ENCODE measurements at regions not wholly inside any gene's neighbourhood (a gene's known extent, or its start where the extent isn't known, plus 50 kb on each side); places are given as distances from the start of the nearest gene placed in this dataset.

- Histone ChIP-seq H3K36me3 (ENCODE audit: control insufficient read depth, insufficient read depth, low read length) (no peaks in the 10 kb centered on the region), H3K4me3 (ENCODE audit: low read depth, low read length) (no peak overlapping the region), H3K27me3 (ENCODE audit: control insufficient read depth, insufficient read depth, low read length) (no peaks in the 10 kb centered on the region)
- POLR2A ChIA-PET, result no interaction called here
- no peak for DNase-seq (ENCODE audit: low read depth)
- no peak for TF ChIP-seq CTCF (IDR thresholded peaks at IDR 0.05; ENCODE audit: insufficient read depth, low read depth, low read length)
- CTCF ChIA-PET, result no interaction called here
Observed at GRCh38 chr5:26181582-26181981, 856.8 kb downstream of the CDH9 start.

GRCh38 chr5:26148569-26149107 is 889.7 kb downstream of the CDH9 start:
- POLR2A ChIA-PET, result no interaction called here
- Histone ChIP-seq H3K27me3 (ENCODE audit: control insufficient read depth, insufficient read depth, low read length) (no peaks in the 10 kb centered on the region), H3K36me3 (ENCODE audit: control insufficient read depth, insufficient read depth, low read length) (no peaks in the 10 kb centered on the region), H3K4me3 (ENCODE audit: low read depth, low read length) (no peak overlapping the region)
- DNase-seq (ENCODE audit: low read depth), result no peak
- no peak for TF ChIP-seq CTCF (IDR thresholded peaks at IDR 0.05; ENCODE audit: insufficient read depth, low read depth, low read length)
- CTCF ChIA-PET, result no interaction called here

- no peak overlapping the region for H3K4me3 ChIP-seq (ENCODE audit: low read depth, low read length)
- TF ChIP-seq CTCF (IDR thresholded peaks at IDR 0.05; ENCODE audit: insufficient read depth, low read depth, low read length), result no peak
- CTCF ChIA-PET, result no interaction called here
- H3K36me3 ChIP-seq (ENCODE audit: control insufficient read depth, insufficient read depth, low read length), result no peaks in the 10 kb centered on the region
- POLR2A ChIA-PET, result no interaction called here
- H3K27me3 ChIP-seq (ENCODE audit: control insufficient read depth, insufficient read depth, low read length), result no peaks in the 10 kb centered on the region
- no peak for DNase-seq (ENCODE audit: low read depth)
Observed at GRCh38 chr5:26143259-26143658, 895.1 kb downstream of the CDH9 start.

- POLR2A ChIA-PET, result no interaction called here
- Histone ChIP-seq H3K36me3 (ENCODE audit: control insufficient read depth, insufficient read depth, low read length) (no peaks in the 10 kb centered on the region), H3K27me3 (ENCODE audit: control insufficient read depth, insufficient read depth, low read length) (no peaks in the 10 kb centered on the region), H3K4me3 (ENCODE audit: low read depth, low read length) (no peak overlapping the region)
- TF ChIP-seq CTCF (IDR thresholded peaks at IDR 0.05; ENCODE audit: insufficient read depth, low read depth, low read length), result no peak
- CTCF ChIA-PET, result no interaction called here
- DNase-seq (ENCODE audit: low read depth), result no peak
Observed at GRCh38 chr5:26121338-26121737, 917.0 kb downstream of the CDH9 start.

GRCh38 chr5:26104175-26104574 is 934.2 kb downstream of the CDH9 start:
- POLR2A ChIA-PET, result no interaction called here

More at GRCh38 chr5:26104175-26104574, 934.2 kb downstream of the CDH9 start:
- CTCF ChIA-PET, result no interaction called here
- no peak for TF ChIP-seq CTCF (IDR thresholded peaks at IDR 0.05; ENCODE audit: insufficient read depth, low read depth, low read length)
- no peak overlapping the region for H3K4me3 ChIP-seq (ENCODE audit: low read depth, low read length)
- no peaks in the 10 kb centered on the region for H3K27me3 ChIP-seq (ENCODE audit: control insufficient read depth, insufficient read depth, low read length)
- DNase-seq (ENCODE audit: low read depth), result no peak
- no peaks in the 10 kb centered on the region for H3K36me3 ChIP-seq (ENCODE audit: control insufficient read depth, insufficient read depth, low read length)
